Thymus (tissue), 11 donors: ENCODE measurements at regions not wholly inside any gene's neighbourhood (a gene's known extent, or its start where the extent isn't known, plus 50 kb on each side); places are given as distances from the start of the nearest gene placed in this dataset.
"Not testable (repeated sequence)": the region's sequence is repeated elsewhere in the genome, so short reads cannot be mapped to it uniquely, and the experiment has no call there.

Experiments used
- DNase-seq, 9 donors: peaks; one replicate each; pipeline ENCODE4 v3.0.0-alpha.2; 2013; ENCODE audit warnings: low spot score in 9 of 9, low read depth in 6 of 9, missing footprints in 1 of 9
- H3K27ac ChIP-seq, 2 donors: one replicate each; pipeline ENCODE4 v1.5.1; 2013; ENCODE audit warnings: control low read depth in 1 of 2, low read depth in 1 of 2, low read length in 1 of 2, mild to moderate bottlenecking in 1 of 2, moderate library complexity in 1 of 2
- H3K27me3 ChIP-seq, 2 donors: one replicate each; pipeline ENCODE4 v1.5.1; 2013; ENCODE audit warnings: low read length in 1 of 2; ENCODE audit not compliant: control insufficient read depth in 2 of 2, insufficient read depth in 1 of 2
- H3K36me3 ChIP-seq, 2 donors: one replicate each; pipeline ENCODE4 v1.5.1; 2013; ENCODE audit warnings: low read length in 1 of 2, mild to moderate bottlenecking in 1 of 2, moderate library complexity in 1 of 2; ENCODE audit not compliant: control insufficient read depth in 2 of 2, insufficient read depth in 2 of 2
- H3K4me1 ChIP-seq, 2 donors: one replicate each; pipeline ENCODE4 v1.5.1; 2013; ENCODE audit warnings: low read length in 2 of 2; ENCODE audit not compliant: control insufficient read depth in 2 of 2, insufficient read depth in 2 of 2
- H3K4me3 ChIP-seq, 2 donors: one replicate each; pipeline ENCODE4 v1.5.1; 2013; ENCODE audit warnings: low read length in 2 of 2, control low read depth in 1 of 2, mild to moderate bottlenecking in 1 of 2
- H3K9me3 ChIP-seq, 2 donors: one replicate each; pipeline ENCODE4 v1.5.1; 2013; ENCODE audit warnings: low read length in 1 of 2, mild to moderate bottlenecking in 1 of 2; ENCODE audit not compliant: control insufficient read depth in 2 of 2, insufficient read depth in 1 of 2
- WGBS: extraction: QIAGEN DNeasy Blood & Tissue Kit; methylation state at CpG from one replicate; pipeline ENCODE4 v1.1.7; 2013; 5-methylcytosine and 5-hydroxymethylcytosine counted together
- donor health status: healthy.

DNA sequence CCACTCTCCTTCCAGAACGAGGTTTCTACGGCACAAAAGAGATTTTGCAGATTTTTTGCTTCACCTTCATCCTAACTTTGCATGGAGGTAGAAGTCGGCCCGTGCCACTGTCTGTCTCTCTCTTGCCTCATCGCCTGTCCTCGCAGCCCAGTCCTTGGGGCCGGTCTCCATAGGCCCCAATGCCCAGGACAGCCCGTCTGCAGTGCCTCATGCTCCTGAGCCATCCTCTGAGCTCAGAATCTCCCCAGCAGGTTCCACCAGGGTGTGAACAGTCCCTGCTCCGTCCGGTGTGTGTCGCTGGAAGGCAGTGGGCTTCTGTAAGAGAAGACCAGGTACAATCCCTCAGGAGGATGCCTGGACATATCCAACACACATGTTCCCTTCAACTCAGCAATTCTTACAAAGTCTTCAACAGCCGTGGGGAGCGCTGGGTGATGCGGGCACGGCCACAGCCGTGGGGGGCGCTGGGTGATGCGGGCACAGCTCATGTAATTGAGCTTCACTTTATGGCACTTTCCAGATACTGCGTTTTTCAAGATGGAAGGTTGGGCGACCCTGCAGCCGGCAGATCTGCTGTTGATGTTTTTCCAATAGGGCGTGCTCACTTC, 231.9 kb downstream of the DLL1 start:
- Histone ChIP-seq H3K9me3 (no peaks in the 10 kb centered on the region), H3K27me3 (no peaks in the 10 kb centered on the region), H3K4me3 (no peak overlapping the region), H3K4me1 (no peaks in the 10 kb centered on the region), H3K36me3 (no peaks in the 10 kb centered on the region), H3K27ac (no peak overlapping the region)
- no peak for DNase-seq
- 97% methylated on average over 22 of the region's 22 CpGs for WGBS

DNA sequence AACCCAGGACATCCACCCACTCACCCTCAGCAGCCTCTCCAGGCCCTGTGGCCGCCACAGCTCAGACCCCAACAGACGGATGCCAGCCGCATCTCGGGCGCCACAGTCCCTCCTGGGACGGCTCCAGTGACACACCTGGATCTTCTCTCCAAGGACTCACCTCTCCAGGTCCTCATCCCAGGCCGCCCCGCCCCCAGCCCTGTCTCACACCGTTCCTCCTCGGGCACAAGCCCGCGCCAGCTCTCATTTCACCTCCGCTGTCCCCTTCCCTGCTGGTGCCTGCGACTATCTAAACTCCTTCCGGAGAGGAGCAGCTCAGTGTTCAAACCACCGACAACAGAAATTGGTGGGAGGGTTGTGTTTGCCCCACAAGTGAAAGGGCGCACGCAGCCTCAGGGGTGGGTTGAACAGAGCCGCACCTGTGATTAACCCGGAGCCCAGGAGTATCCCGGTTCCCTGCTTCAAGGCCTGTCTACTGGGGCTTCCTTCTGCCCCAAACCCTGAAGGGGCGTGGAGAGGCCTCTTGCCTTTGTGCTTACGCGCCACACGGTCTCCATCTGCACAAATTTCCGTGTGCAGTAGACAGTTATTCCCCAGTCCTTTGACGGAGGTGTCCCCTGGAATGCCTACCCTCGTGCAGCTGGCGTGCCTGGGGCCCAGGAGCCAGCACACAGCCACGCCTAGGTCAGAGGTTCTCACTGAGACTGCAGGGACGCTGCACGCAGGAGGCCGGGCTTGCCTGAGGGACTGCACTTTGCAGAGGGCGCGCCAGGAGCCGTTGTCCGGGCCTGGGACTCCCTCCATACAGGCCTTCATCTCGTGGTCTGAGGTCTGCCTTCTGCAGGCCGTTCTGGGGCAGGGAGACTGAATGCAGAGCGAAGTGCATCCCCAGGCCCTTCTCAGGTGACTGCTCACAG, 232.7 kb downstream of the DLL1 start:
- no peak overlapping the region for H3K4me3 ChIP-seq
- no peaks in the 10 kb centered on the region for H3K27me3 ChIP-seq
- peaks cover 0 to 3% of the 10 kb centered on the region in 2 donors for H3K9me3 ChIP-seq
- H3K36me3 ChIP-seq, result no peaks in the 10 kb centered on the region
- no peak for DNase-seq
- WGBS, result 95% methylated on average over 40 of the region's 40 CpGs
- H3K4me1 ChIP-seq, result no peaks in the 10 kb centered on the region
- H3K27ac ChIP-seq, result no peak overlapping the region

DNA sequence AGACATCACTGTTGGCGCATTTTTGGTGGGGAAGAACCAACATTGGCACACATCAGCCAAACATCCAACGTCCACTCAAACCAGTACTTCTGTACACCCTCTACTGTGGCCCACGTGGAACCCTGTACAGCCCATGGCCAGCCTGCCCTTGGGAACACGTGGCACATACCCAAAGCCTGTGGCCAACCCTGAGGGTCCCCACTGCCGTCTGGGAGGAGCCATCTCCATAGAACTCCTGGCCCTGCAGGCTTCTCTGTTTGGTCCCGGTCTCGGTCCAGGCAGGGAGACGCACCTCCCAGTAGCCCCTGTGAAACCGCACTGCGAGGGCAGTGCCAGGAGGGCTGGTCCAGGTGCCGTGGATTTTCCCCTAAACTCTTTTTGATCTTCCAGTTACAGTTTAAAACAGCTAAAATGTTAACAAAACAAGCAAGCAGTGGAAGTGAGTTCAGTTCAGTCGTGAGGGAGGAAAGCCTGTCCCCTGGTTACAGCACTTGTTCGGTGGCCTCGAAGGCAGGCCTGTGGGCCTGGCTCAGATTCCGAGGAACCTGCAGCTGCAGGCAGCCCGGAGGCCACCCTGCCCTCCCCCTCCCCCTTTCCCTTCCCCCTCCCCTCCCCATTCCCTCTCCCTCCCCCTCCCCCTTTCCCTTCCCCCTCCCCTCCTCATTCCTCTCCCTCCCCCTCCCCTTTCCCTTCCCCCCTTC, 233.7 kb downstream of the DLL1 start:
- WGBS, result 93% methylated on average over 16 of the region's 16 CpGs
- Histone ChIP-seq H3K36me3 (no peaks in the 10 kb centered on the region), H3K27me3 (no peaks in the 10 kb centered on the region), H3K4me1 (no peaks in the 10 kb centered on the region), H3K27ac (no peak overlapping the region), H3K4me3 (no peak overlapping the region), H3K9me3 (peaks cover 0 to 3% of the 10 kb centered on the region in 2 donors)
- no peak for DNase-seq

DNA sequence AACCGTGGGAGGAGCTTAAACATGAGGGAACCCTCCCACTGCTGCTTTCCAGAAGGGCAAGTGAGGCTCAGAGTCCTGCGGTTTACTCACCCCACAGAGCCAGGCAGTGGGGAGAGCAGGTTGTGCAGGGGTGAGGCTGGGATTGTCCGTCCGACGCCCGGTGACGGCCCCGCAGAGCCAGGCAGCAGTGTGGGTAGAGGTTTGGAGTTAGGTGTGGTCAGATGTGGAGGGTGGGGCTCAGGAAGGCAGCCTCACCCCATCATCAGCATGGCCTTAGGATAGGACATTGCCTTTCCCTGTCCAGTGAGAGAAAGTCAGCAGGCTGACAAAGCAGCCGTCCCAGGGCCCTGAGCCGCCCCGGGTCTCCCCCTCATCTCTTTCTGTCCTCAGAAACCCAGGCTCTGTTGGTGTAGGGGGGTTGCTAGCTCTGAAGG, 234.6 kb downstream of the DLL1 start:
- no peak for DNase-seq
- H3K27me3 ChIP-seq, result no peaks in the 10 kb centered on the region

DNA sequence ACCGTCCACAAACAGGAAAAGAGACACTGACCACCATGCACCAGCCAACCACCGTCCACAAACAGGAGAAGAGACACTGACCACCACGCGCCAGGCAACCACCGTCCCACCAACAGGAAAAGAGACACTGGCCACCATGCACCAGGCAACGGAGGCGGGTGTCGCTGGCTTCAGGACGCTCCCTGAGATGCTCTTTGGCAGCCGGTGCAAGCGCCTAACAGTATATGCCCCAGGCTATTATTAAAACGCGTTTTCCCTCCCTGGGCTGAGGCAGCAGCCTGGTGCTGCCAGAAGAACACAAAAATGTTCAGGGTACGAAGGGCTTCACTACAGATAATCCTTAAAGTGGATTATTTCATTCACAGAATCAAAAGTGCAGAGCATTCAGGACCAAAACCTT, 235.1 kb downstream of the DLL1 start:
- DNase-seq, H3K36me3 ChIP-seq, H3K4me3 ChIP-seq, H3K27me3 ChIP-seq, H3K27ac ChIP-seq, H3K9me3 ChIP-seq, H3K4me1 ChIP-seq: not testable (repeated sequence)
- 96% methylated on average over 14 of the region's 14 CpGs for WGBS

More for the DNA sequence above, 234.6 kb downstream of the DLL1 start:
- Histone ChIP-seq H3K36me3 (no peaks in the 10 kb centered on the region), H3K4me1 (no peaks in the 10 kb centered on the region), H3K4me3 (no peak overlapping the region), H3K9me3 (peaks cover 0 to 3% of the 10 kb centered on the region in 2 donors), H3K27ac (no peak overlapping the region)
- 94% methylated on average over 11 of the region's 11 CpGs for WGBS

DNA sequence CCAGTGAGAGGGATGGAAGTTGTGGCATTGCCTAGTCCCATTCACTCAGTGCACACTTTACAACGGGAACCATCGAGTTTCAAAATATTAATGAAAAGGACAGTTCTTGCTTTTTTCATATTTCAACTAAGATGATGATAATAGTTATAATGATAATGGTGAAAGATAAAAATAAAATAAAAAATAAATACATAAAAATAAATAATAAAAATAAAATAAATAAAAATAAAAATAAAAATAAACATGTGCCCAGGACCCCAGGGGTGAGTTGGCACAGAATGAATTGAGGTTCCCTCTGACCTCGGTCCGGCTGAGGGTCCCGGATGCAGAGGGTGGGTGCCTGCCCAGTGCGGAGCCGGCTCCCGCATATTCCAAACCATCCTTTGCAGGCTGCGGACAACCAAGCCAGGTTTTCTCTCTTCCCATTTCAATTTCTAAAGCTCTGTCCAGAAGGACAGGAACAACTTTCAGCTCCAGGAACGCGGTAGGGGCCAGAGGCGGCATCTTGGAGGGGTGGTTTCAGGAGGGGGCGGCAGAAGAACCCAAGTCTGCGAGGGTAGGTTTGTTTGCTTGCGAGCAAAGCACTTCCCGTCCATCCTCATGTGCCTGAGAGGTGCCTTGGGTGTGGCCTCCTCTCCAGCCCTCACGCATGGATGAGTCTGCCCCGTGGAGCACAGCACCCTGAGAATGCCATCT, 236.8 kb downstream of the DLL1 start:
- no peak for DNase-seq

DNA sequence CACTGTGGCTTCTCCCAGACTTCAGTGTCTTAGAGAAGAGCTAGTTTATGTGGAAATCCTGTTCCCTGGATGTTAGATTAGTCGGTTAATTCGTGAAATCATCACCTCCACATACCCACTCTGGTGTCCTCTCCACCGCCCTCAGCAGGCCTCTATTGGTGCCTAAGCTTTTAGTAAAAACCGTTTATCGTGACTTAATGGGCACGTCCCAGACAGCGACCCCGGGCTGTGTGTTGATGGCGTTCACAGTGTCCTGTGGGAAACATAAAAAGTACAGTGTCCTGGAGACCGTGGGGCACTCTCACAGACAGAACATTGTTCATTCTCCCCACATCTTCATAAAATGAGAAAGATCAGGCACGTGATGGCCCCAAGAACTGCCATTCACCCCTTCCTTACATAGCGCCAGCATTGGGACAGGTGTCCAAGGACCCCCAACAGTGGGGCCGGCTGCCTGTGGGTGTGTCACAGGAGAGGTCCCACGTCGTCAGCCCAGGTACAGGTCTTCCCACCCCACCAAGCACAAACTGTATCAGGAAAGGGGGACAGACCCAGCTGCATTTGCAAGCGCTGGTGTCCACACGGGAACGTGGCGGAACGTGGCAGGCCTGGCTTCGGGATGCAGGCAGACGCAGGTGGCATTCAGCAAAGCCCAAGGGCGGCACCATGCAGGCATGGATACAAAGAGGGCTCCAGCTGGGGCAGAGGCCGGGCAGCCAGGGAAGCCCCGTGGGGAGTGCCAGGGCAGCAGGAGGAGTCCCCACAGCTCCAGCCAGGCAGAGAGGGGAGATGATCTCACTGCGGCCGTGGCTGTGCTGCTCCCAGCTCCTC, 237.7 kb downstream of the DLL1 start:
- Histone ChIP-seq H3K4me3 (no peak overlapping the region), H3K9me3 (peaks cover 0 to 3% of the 10 kb centered on the region in 2 donors), H3K27me3 (no peaks in the 10 kb centered on the region), H3K36me3 (no peaks in the 10 kb centered on the region), H3K4me1 (peaks cover 0 to 2% of the 10 kb centered on the region in 2 donors), H3K27ac (no peak overlapping the region)
- no peak for DNase-seq
- 94% methylated on average over 27 of the region's 27 CpGs for WGBS

More for the DNA sequence above, 236.8 kb downstream of the DLL1 start:
- 95% methylated on average over 18 of the region's 18 CpGs for WGBS
- peaks cover 0 to 3% of the 10 kb centered on the region in 2 donors for H3K9me3 ChIP-seq
- H3K4me3 ChIP-seq, result no peak overlapping the region
- no peaks in the 10 kb centered on the region for H3K27me3 ChIP-seq
- H3K27ac ChIP-seq, result no peak overlapping the region
- H3K4me1 ChIP-seq, result peaks cover 0 to 2% of the 10 kb centered on the region in 2 donors
- no peaks in the 10 kb centered on the region for H3K36me3 ChIP-seq
